PC-9 (cell line): ENCODE measurements at regions not wholly inside any gene's neighbourhood (a gene's known extent, or its start where the extent isn't known, plus 50 kb on each side); places are given as distances from the start of the nearest gene placed in this dataset.

ENCODE experiments used
- BruUV-seq: library from RNA; stranded (reverse); fragments of 400-500 nt; replicated peaks from 2 replicates; lab custom pipeline; 2021; lab: Mats Ljungman, UMichigan
- CTCF ChIA-PET: fragments of 300-600 bp; sonication (Branson Sonifier 250); formaldehyde crosslinking; loops from one replicate; lab custom pipeline; 2022; ENCODE audit warnings: antibody characterized with exemption; lab: Charles Lee
- POLR2A ChIA-PET: fragments of 300-600 bp; sonication (Branson Sonifier 250); formaldehyde crosslinking; loops from one replicate; lab custom pipeline; 2022; ENCODE audit warnings: antibody characterized with exemption; ENCODE audit not compliant: unreplicated experiment; lab: Charles Lee
- DNase-seq, 2 experiments: peaks; one replicate each; pipeline versions ENCODE4 v3.0.0 to v3.0.0-alpha.2; 2015 to 2022; ENCODE audit warnings: mixed read lengths in 1 of 2
- H2AFZ ChIP-seq: fragments of 200-600 bp; sonication (generic); 2 replicates; pipeline ENCODE4 v1.8.1; 2017; ENCODE audit warnings: antibody characterized with exemption
- H3F3A ChIP-seq: fragments of 200-600 bp; sonication (generic); 2 replicates; pipeline ENCODE4 v1.8.1; 2017; ENCODE audit warnings: antibody characterized with exemption, mild to moderate bottlenecking, low read depth; ENCODE audit not compliant: insufficient read depth
- H3K27ac ChIP-seq: fragments of 200-600 bp; sonication (generic); 2 replicates; pipeline ENCODE4 v1.6.1; 2016; ENCODE audit warnings: mixed run types
- H3K27me3 ChIP-seq: fragments of 200-600 bp; sonication (generic); 2 replicates; pipeline ENCODE4 v1.6.1; 2016; ENCODE audit warnings: low read depth, mixed run types; ENCODE audit not compliant: insufficient read depth
- H3K36me3 ChIP-seq: fragments of 200-600 bp; sonication (generic); 2 replicates; pipeline ENCODE4 v1.6.1; 2016; ENCODE audit warnings: low read depth, mixed run types
- H3K4me1 ChIP-seq: fragments of 200-600 bp; sonication (generic); replicated peaks from 2 replicates; pipeline ENCODE4 v1.6.1; 2016; ENCODE audit warnings: mixed run types; ENCODE audit not compliant: insufficient read depth
- H3K4me2 ChIP-seq: fragments of 200-600 bp; sonication (generic); 2 replicates; pipeline ENCODE4 v1.6.1; 2017; ENCODE audit warnings: mixed run types
- H3K4me3 ChIP-seq: fragments of 200-600 bp; sonication (generic); 2 replicates; pipeline ENCODE4 v1.6.1; 2016; ENCODE audit warnings: mixed run types
- H3K79me2 ChIP-seq: fragments of 200-600 bp; sonication (generic); 2 replicates; pipeline ENCODE4 v1.6.1; 2017; ENCODE audit warnings: low read depth, mixed run types
- H3K9me2 ChIP-seq: fragments of 200-600 bp; sonication (generic); 2 replicates; pipeline ENCODE4 v1.8.1; 2017; ENCODE audit warnings: mild to moderate bottlenecking; ENCODE audit not compliant: insufficient read depth
- H3K9me3 ChIP-seq: fragments of 200-600 bp; sonication (generic); 2 replicates; pipeline ENCODE4 v1.8.1; 2016; ENCODE audit warnings: low read depth; ENCODE audit not compliant: insufficient read depth
- H4K20me1 ChIP-seq: fragments of 200-600 bp; sonication (generic); 2 replicates; pipeline ENCODE4 v1.8.1; 2017; ENCODE audit not compliant: insufficient read depth
- EZH2 ChIP-seq: fragments of 200-600 bp; sonication (generic); IDR thresholded peaks from 2 replicates; pipeline ENCODE4 v1.8.0; 2017; ENCODE audit warnings: antibody characterized with exemption, low read depth
- intact Hi-C: fragments of 100-400 bp; cut with micrococcal nuclease; formaldehyde crosslinking; loops from one replicate; pipeline ENCODE4 v1.10.0; 2022; ENCODE audit not compliant: unreplicated experiment
- TF ChIP-seq, protein P1 (sequence below): fragments of 200-600 bp; sonication (generic); conservative IDR thresholded peaks from 2 replicates; pipeline ENCODE4 v1.6.1; 2017; ENCODE audit warnings: mixed run types, antibody characterized with exemption, mild to moderate bottlenecking, moderate library complexity

DNA sequence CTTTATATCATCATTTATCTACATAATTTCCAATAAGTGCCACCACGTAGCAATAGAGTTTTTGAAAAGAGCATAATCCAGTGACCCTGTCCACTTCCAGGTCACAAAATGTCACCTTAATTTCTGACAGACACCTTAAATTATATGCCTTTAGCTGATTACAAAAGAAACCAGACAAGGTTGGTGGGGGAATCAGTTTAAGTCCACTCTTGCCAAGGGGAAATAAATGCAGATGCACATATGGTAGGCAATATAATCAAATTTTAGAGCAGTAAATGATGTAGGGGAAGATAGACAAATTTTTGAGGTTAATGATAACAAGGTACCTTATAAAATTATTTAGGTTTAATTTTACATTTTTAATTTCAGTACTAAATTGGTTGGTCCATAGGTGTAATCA lies 253.5 kb downstream of the ZIC1 start:
- TF ChIP-seq, protein P1, sequence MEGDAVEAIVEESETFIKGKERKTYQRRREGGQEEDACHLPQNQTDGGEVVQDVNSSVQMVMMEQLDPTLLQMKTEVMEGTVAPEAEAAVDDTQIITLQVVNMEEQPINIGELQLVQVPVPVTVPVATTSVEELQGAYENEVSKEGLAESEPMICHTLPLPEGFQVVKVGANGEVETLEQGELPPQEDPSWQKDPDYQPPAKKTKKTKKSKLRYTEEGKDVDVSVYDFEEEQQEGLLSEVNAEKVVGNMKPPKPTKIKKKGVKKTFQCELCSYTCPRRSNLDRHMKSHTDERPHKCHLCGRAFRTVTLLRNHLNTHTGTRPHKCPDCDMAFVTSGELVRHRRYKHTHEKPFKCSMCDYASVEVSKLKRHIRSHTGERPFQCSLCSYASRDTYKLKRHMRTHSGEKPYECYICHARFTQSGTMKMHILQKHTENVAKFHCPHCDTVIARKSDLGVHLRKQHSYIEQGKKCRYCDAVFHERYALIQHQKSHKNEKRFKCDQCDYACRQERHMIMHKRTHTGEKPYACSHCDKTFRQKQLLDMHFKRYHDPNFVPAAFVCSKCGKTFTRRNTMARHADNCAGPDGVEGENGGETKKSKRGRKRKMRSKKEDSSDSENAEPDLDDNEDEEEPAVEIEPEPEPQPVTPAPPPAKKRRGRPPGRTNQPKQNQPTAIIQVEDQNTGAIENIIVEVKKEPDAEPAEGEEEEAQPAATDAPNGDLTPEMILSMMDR, result no peak
- TF ChIP-seq EZH2, result no peak
- intact Hi-C loops, result no loop called here

DNA sequence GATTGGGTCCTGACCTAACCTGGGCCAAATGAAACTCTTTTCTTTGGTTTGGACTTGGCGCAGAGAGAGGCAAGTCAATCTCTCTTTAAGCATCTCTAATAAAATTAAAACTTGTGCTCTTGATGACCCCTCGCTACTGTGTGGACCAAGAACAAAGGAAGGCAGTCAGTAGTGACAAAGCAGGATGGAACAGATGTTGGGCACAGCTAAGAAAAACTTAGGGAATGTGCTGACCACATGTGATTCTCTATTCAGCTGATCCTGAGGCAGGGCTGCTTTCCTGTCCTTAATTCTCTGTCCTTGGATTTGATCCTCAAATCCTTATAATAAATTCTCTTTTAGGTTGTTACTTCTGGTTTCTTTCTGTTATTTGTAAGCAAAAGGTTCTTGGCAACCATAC lies 259.9 kb downstream of the ZIC1 start:
- Histone ChIP-seq H3K27me3 (no peaks in the 10 kb centered on the region), H3K36me3 (no peaks in the 10 kb centered on the region), H3K4me3 (no peak overlapping the region), H2AFZ (no peak overlapping the region), H3K4me1 (no peaks in the 10 kb centered on the region), H3F3A (no peaks in the 10 kb centered on the region), H3K79me2 (no peaks in the 10 kb centered on the region), H3K9me2 (no peaks in the 10 kb centered on the region), H4K20me1 (no peaks in the 10 kb centered on the region), H3K9me3 (no peaks in the 10 kb centered on the region), H3K4me2 (no peak overlapping the region), H3K27ac (no peak overlapping the region)
- DNase-seq, result no peak
- TF ChIP-seq, protein P1, result no peak
- TF ChIP-seq EZH2, result no peak
- BruUV-seq, result no TSS peak
- POLR2A ChIA-PET, result no interaction called here
- CTCF ChIA-PET, result no interaction called here
- intact Hi-C loops, result no loop called here

More for the DNA sequence above, 253.5 kb downstream of the ZIC1 start:
- Histone ChIP-seq H3K9me3 (no peaks in the 10 kb centered on the region), H3K27me3 (no peaks in the 10 kb centered on the region), H2AFZ (no peak overlapping the region), H3K9me2 (no peaks in the 10 kb centered on the region), H3K27ac (no peak overlapping the region), H3K4me2 (no peak overlapping the region), H3F3A (no peaks in the 10 kb centered on the region), H4K20me1 (no peaks in the 10 kb centered on the region), H3K36me3 (no peaks in the 10 kb centered on the region), H3K4me1 (no peaks in the 10 kb centered on the region), H3K4me3 (no peak overlapping the region), H3K79me2 (no peaks in the 10 kb centered on the region)
- POLR2A ChIA-PET, result no interaction called here
- no peak for DNase-seq
- CTCF ChIA-PET, result no interaction called here
- no TSS peak for BruUV-seq

DNA sequence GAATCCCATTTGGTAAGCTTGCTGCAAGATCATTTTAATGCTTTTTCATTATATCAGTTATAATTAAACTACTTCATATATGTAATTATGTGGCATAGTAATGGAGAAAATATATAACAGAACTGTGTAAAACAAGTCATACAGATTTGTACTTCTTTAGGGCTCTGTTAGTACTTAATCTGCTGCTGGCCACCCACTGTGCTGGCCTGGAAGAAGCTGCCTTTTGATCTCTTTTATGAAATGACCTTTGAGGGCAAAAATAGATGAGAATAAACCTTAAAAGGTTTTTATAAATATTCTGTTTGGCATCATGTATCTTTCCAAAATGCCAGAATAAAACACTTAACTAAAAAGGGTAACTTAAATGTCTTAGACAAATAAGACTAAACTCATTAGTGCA lies 262.9 kb downstream of the ZIC1 start:
- no TSS peak for BruUV-seq
- H3K27ac ChIP-seq, result no peak overlapping the region
- no peak overlapping the region for H3K4me3 ChIP-seq
- TF ChIP-seq, protein P1, result no peak
- no peak for TF ChIP-seq EZH2
- H3K4me1 ChIP-seq, result no peaks in the 10 kb centered on the region
- CTCF ChIA-PET, result no interaction called here
- DNase-seq, result no peak
- POLR2A ChIA-PET, result no interaction called here
- no peak overlapping the region for H2AFZ ChIP-seq
- H3K79me2 ChIP-seq, result no peaks in the 10 kb centered on the region
- intact Hi-C loops, result no loop called here
- H3K27me3 ChIP-seq, result no peaks in the 10 kb centered on the region
- no peaks in the 10 kb centered on the region for H3K9me2 ChIP-seq
- H3K36me3 ChIP-seq, result no peaks in the 10 kb centered on the region
- no peaks in the 10 kb centered on the region for H3K9me3 ChIP-seq
- no peak overlapping the region for H3K4me2 ChIP-seq
- H4K20me1 ChIP-seq, result no peaks in the 10 kb centered on the region
- H3F3A ChIP-seq, result no peaks in the 10 kb centered on the region
